HepG2 (cell line): ENCODE measurements at regions not wholly inside any gene's neighbourhood (a gene's known extent, or its start where the extent isn't known, plus 50 kb on each side); places are given as distances from the start of the nearest gene placed in this dataset.

Experiments
- ATAC-seq: fragments of 200-7000 bp; cut with Tn5 transposase; 3 replicates; pipeline ENCODE4 v1.9.1; 2020; ENCODE audit warnings: mild to moderate bottlenecking, moderate library complexity
- BruUV-seq: library from RNA; stranded (reverse); fragments of 400-500 nt; replicated peaks from 2 replicates; lab custom pipeline; 2021; lab: Mats Ljungman, UMichigan
- CTCF ChIA-PET: fragments of 300-600 bp; formaldehyde crosslinking; extraction: SDS; loops from one replicate; lab custom pipeline; 2021; ENCODE audit warnings: low total read pairs, inconsistent platforms, low intra/inter-chr PET ratio; lab: Yijun Ruan, JAX
- POLR2A ChIA-PET: fragments of 350-600 bp; sonication (Branson Sonifier 250); formaldehyde crosslinking; loops from one replicate; lab custom pipeline; 2020; ENCODE audit warnings: antibody characterized with exemption, inconsistent platforms; lab: Yijun Ruan, JAX
- DNase-seq: peaks from one replicate; pipeline ENCODE4 v3.0.0-alpha.2; 2015; ENCODE audit warnings: low spot score
- FAIRE-seq: peaks from 3 replicates; lab custom pipeline; 2011; peaks lifted over from hg19 to GRCh38; lab: Jason Lieb, UNC
- H2AFZ ChIP-seq: one replicate; pipeline ENCODE4 v1.6.1; 2011; ENCODE audit warnings: low read length, inconsistent platforms
- H3K27ac ChIP-seq: fragments of 300-600 bp; 3 replicates; pipeline ENCODE4 v1.8.0; 2011; ENCODE audit warnings: mixed run types, mild to moderate bottlenecking, mixed read lengths, low read length, inconsistent platforms; ENCODE audit not compliant: insufficient read depth; ENCODE audit errors: extremely low read length
- H3K27me3 ChIP-seq, 2 experiments: fragments of 200-600 bp in 1 of 2; 2 replicates in 1 of 2; 3 replicates in 1 of 2; pipeline versions ENCODE4 v1.6.0 to v1.8.0; 2011; ENCODE audit warnings: low read length in 2 of 2, mild to moderate bottlenecking in 2 of 2, moderate library complexity in 2 of 2, inconsistent platforms in 1 of 2; ENCODE audit not compliant: insufficient read depth in 2 of 2, control insufficient read depth in 1 of 2
- H3K36me3 ChIP-seq, 2 experiments: fragments of 200-600 bp in 1 of 2; replicated peaks in 1 of 2; 2 replicates in 1 of 2; 3 replicates in 1 of 2; pipeline versions ENCODE4 v1.5.1 to v1.8.0; 2011; ENCODE audit warnings: low read length in 2 of 2, inconsistent platforms in 1 of 2; ENCODE audit not compliant: insufficient read depth in 2 of 2, control insufficient read depth in 1 of 2
- H3K4me1 ChIP-seq: 2 replicates; pipeline ENCODE4 v1.5.1; 2012; ENCODE audit warnings: low read length, inconsistent platforms; ENCODE audit not compliant: insufficient read depth
- H3K4me2 ChIP-seq: 2 replicates; pipeline ENCODE4 v1.6.0; 2011; ENCODE audit warnings: low read depth, low read length, inconsistent platforms
- H3K4me3 ChIP-seq, 3 experiments: fragments of 200-600 bp in 1 of 3; sonication (generic), shearing (Covaris generic) in 1 of 3; replicated peaks in 1 of 3; 2 replicates each; pipeline ENCODE4 v1.5.1; 2011 to 2016; ENCODE audit warnings: low read length in 3 of 3, inconsistent platforms in 2 of 3, low read depth in 2 of 3, mild to moderate bottlenecking in 2 of 3, control low read depth in 1 of 3, mixed read lengths in 1 of 3; ENCODE audit not compliant: insufficient read depth in 1 of 3
- H3K79me2 ChIP-seq: one replicate; pipeline ENCODE4 v1.6.1; 2011; ENCODE audit warnings: low read length, inconsistent platforms; ENCODE audit not compliant: insufficient read depth
- H3K9ac ChIP-seq: 2 replicates; pipeline ENCODE4 v1.6.0; 2011; ENCODE audit warnings: mild to moderate bottlenecking, low read depth, low read length, inconsistent platforms; ENCODE audit not compliant: insufficient read depth
- H3K9me3 ChIP-seq: 2 replicates; pipeline ENCODE4 v1.5.1; 2012; ENCODE audit warnings: mild to moderate bottlenecking, low read length
- H4K20me1 ChIP-seq: 2 replicates; pipeline ENCODE4 v1.6.0; 2011; ENCODE audit warnings: inconsistent platforms, mild to moderate bottlenecking, low read length, moderate library complexity; ENCODE audit not compliant: insufficient read depth
- ISL2 ChIP-seq: sonication (generic); formaldehyde crosslinking; IDR thresholded peaks from 2 replicates; pipeline ENCODE4 v1.5.0; 2020; ENCODE audit warnings: missing genetic modification reagents
- KLF9 ChIP-seq: IDR thresholded peaks from 2 replicates; pipeline ENCODE4 v1.6.1; 2016; ENCODE audit warnings: low read depth
- MTA1 ChIP-seq: sonication (generic); formaldehyde crosslinking; IDR thresholded peaks from 2 replicates; pipeline ENCODE4 v1.4.0; 2020; ENCODE audit warnings: missing genetic modification reagents, mild to moderate bottlenecking, borderline replicate concordance
- MTA3 ChIP-seq: sonication (generic); formaldehyde crosslinking; IDR thresholded peaks from 2 replicates; pipeline ENCODE4 v1.4.0; 2020; ENCODE audit warnings: missing genetic modification reagents
- RFX1 ChIP-seq: fragments of 450-650 bp; IDR thresholded peaks from 2 replicates; pipeline ENCODE4 v1.6.1; 2017
- THAP11 ChIP-seq: IDR thresholded peaks from 2 replicates; pipeline ENCODE4 v1.6.1; 2016; ENCODE audit warnings: missing biosample characterization, missing genetic modification reagents
- ZNF460 ChIP-seq: sonication (generic); formaldehyde crosslinking; IDR thresholded peaks from 2 replicates; pipeline ENCODE4 v1.5.1; 2020; ENCODE audit warnings: missing genetic modification reagents, mild to moderate bottlenecking, borderline replicate concordance
- ZNF543 ChIP-seq: sonication (generic); formaldehyde crosslinking; IDR thresholded peaks from 2 replicates; pipeline ENCODE4 v1.4.0; 2020; ENCODE audit warnings: mild to moderate bottlenecking, missing genetic modification reagents
- ZNF879 ChIP-seq: sonication (generic); formaldehyde crosslinking; IDR thresholded peaks from 2 replicates; pipeline ENCODE4 v1.8.1; 2023; ENCODE audit warnings: missing genetic modification reagents
- WGBS: methylation state at CpG from one replicate; pipeline ENCODE4 v1.1.6; 2017; ENCODE audit warnings: low lambda C conversion rate; 5-methylcytosine and 5-hydroxymethylcytosine counted together
- in situ Hi-C: cut with HindIII; loops from 2 replicates; pipeline ENCODE4 v1.10.0; 2017; ENCODE audit warnings: low pct_unique_long_range_greater_than_20kb; ENCODE audit not compliant: extremely low pct_ligation_motif_present
- intact Hi-C: fragments of 100-400 bp; cut with micrococcal nuclease; formaldehyde crosslinking; loops from one replicate; pipeline ENCODE4 v1.10.0; 2022; ENCODE audit not compliant: unreplicated experiment
- TF ChIP-seq, protein P1 (sequence below): sonication (generic); formaldehyde crosslinking; IDR thresholded peaks from 2 replicates; pipeline ENCODE4 v1.4.0; 2020; ENCODE audit warnings: mild to moderate bottlenecking, missing genetic modification reagents
- TF ChIP-seq, protein P2 (sequence below): sonication (generic); formaldehyde crosslinking; IDR thresholded peaks from 2 replicates; pipeline ENCODE4 v1.5.1; 2020; ENCODE audit warnings: mild to moderate bottlenecking, missing genetic modification reagents, borderline replicate concordance
- TF ChIP-seq, protein P3 (sequence below): sonication (generic); formaldehyde crosslinking; IDR thresholded peaks from 2 replicates; pipeline ENCODE4 v1.9.0; 2021; ENCODE audit warnings: missing genetic modification reagents, borderline replicate concordance
- TF ChIP-seq, protein P4 (sequence below): IDR thresholded peaks from 2 replicates; pipeline ENCODE4 v1.6.1; 2012; ENCODE audit warnings: low read depth, low read length, improper control_type of control experiment
- TF ChIP-seq, protein P5 (sequence below): sonication (generic); formaldehyde crosslinking; IDR thresholded peaks from 2 replicates; pipeline ENCODE4 v1.9.0; 2021; ENCODE audit warnings: missing genetic modification reagents, borderline replicate concordance

DNA sequence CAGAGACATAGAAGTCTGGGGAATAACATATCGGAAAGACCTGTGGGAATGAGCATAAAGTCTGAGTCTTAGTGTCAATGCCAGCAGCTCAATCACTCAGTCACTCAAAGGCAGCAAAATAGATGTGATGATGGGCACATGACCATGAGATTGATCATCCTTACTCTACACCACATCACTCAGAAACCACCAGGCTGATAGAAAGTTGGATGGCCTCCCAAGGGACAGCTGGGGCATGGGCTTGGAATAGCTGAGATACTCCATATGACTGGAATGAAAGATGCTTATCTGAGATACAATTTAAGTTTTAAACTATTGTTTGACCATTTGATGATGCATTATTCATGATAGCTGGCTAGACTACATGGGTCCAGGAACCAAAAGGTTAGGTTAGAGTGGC lies 80.9 kb upstream of the F13A1 start (continued):
- TF ChIP-seq, protein P1, sequence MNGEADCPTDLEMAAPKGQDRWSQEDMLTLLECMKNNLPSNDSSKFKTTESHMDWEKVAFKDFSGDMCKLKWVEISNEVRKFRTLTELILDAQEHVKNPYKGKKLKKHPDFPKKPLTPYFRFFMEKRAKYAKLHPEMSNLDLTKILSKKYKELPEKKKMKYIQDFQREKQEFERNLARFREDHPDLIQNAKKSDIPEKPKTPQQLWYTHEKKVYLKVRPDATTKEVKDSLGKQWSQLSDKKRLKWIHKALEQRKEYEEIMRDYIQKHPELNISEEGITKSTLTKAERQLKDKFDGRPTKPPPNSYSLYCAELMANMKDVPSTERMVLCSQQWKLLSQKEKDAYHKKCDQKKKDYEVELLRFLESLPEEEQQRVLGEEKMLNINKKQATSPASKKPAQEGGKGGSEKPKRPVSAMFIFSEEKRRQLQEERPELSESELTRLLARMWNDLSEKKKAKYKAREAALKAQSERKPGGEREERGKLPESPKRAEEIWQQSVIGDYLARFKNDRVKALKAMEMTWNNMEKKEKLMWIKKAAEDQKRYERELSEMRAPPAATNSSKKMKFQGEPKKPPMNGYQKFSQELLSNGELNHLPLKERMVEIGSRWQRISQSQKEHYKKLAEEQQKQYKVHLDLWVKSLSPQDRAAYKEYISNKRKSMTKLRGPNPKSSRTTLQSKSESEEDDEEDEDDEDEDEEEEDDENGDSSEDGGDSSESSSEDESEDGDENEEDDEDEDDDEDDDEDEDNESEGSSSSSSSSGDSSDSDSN: no peak

DNA sequence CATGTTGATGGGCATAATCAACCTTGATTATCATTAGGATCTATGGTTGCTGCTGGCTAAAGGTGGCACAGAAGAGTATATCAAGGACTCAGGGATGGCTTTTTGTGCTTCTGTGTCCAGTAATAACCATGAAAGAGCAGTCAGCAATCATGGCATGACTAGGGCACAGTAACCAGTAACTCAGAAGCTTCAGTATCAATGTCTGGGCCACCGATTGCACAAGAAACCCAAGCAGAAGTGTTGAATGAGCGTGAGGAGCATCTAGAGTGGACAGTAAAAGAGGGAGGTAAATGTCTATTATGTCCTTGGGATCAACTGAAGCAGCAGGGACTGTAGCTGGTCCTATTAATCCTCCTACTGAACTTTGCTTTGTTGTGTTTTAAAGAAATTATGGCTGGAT lies 81.5 kb upstream of the F13A1 start:
- Histone ChIP-seq H3K27me3 (no peaks in the 10 kb centered on the region; a peak in 2 of 5 replicates), H3K36me3 (no peaks in the 10 kb centered on the region), H3K9ac (no peak overlapping the region), H3K27ac (no peak overlapping the region)
- POLR2A ChIA-PET: no interaction called here
- no peak for DNase-seq
- intact Hi-C loops (no loop called here), in situ Hi-C loops (no loop called here)
- TF ChIP-seq MTA3 (CRISPR knock-in tag) (no peak), ZNF543 (no peak), ZNF460 (CRISPR knock-in tag) (no peak), KLF9 (CRISPR knock-in tag) (no peak), THAP11 (CRISPR knock-in tag) (no peak), MTA1 (CRISPR knock-in tag) (no peak), ISL2 (CRISPR knock-in tag) (no peak), ZNF879 (CRISPR knock-in tag) (no peak), RFX1 (no peak)
- TF ChIP-seq, protein P2, sequence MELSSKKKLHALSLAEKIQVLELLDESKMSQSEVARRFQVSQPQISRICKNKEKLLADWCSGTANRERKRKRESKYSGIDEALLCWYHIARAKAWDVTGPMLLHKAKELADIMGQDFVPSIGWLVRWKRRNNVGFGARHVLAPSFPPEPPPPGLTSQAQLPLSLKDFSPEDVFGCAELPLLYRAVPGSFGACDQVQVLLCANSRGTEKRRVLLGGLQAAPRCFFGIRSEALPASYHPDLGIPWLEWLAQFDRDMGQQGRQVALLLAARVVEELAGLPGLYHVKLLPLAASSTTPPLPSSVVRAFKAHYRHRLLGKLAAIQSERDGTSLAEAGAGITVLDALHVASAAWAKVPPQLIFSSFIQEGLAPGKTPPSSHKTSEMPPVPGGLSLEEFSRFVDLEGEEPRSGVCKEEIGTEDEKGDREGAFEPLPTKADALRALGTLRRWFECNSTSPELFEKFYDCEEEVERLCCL (CRISPR knock-in tag): no peak
- TF ChIP-seq, protein P3, sequence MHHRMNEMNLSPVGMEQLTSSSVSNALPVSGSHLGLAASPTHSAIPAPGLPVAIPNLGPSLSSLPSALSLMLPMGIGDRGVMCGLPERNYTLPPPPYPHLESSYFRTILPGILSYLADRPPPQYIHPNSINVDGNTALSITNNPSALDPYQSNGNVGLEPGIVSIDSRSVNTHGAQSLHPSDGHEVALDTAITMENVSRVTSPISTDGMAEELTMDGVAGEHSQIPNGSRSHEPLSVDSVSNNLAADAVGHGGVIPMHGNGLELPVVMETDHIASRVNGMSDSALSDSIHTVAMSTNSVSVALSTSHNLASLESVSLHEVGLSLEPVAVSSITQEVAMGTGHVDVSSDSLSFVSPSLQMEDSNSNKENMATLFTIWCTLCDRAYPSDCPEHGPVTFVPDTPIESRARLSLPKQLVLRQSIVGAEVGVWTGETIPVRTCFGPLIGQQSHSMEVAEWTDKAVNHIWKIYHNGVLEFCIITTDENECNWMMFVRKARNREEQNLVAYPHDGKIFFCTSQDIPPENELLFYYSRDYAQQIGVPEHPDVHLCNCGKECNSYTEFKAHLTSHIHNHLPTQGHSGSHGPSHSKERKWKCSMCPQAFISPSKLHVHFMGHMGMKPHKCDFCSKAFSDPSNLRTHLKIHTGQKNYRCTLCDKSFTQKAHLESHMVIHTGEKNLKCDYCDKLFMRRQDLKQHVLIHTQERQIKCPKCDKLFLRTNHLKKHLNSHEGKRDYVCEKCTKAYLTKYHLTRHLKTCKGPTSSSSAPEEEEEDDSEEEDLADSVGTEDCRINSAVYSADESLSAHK (CRISPR knock-in tag): no peak
- TF ChIP-seq, protein P4, sequence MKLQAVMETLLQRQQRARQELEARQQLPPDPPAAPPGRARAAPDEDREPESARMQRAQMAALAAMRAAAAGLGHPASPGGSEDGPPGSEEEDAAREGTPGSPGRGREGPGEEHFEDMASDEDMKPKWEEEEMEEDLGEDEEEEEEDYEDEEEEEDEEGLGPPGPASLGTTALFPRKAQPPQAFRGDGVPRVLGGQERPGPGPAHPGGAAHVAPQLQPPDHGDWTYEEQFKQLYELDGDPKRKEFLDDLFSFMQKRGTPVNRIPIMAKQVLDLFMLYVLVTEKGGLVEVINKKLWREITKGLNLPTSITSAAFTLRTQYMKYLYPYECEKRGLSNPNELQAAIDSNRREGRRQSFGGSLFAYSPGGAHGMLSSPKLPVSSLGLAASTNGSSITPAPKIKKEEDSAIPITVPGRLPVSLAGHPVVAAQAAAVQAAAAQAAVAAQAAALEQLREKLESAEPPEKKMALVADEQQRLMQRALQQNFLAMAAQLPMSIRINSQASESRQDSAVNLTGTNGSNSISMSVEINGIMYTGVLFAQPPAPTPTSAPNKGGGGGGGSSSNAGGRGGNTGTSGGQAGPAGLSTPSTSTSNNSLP: no peak
- TF ChIP-seq, protein P5, sequence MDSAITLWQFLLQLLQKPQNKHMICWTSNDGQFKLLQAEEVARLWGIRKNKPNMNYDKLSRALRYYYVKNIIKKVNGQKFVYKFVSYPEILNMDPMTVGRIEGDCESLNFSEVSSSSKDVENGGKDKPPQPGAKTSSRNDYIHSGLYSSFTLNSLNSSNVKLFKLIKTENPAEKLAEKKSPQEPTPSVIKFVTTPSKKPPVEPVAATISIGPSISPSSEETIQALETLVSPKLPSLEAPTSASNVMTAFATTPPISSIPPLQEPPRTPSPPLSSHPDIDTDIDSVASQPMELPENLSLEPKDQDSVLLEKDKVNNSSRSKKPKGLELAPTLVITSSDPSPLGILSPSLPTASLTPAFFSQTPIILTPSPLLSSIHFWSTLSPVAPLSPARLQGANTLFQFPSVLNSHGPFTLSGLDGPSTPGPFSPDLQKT: no peak
- TF ChIP-seq, all 625 proteins: peak for 0
- WGBS: 0% methylated on average over 2 of the region's 2 CpGs
- Histone ChIP-seq H3K79me2 (no peaks in the 10 kb centered on the region), H3K9me3 (no peaks in the 10 kb centered on the region), H2AFZ (no peak overlapping the region), H3K4me2 (no peak overlapping the region), H3K4me1 (peaks cover 7% of the 10 kb centered on the region; the same call in 1 of the 2 replicates), H4K20me1 (no peaks in the 10 kb centered on the region), H3K4me3 (no peak overlapping the region)
- FAIRE-seq (no peak), ATAC-seq (no peak)
- CTCF ChIA-PET: no interaction called here
- no TSS peak for BruUV-seq
